ENCODE measurements at regions not wholly inside any gene's neighbourhood (a gene's known extent, or its start where the extent isn't known, plus 50 kb on each side); places are given as distances from the start of the nearest gene placed in this dataset.

DNA sequence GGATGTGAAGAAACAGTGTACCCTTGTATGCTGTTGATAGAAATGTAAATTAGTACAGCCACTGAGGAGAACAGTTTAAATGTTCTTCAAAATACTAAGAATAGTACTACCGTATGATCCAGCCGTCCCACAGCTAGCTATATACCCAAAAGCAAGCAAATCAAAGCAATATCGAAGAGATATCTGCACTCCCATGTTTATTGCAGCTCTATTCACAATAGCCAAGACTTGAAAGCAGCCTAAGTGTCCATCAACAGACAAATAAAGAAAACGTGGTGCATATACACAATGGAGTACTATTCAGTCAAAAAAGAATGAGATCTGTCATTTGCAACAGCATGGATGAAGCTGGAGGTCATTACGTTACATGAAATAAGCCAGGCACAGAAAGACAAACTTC, 88.5 kb upstream of the SLC38A4 start:
- TF ChIP-seq, protein P1, sequence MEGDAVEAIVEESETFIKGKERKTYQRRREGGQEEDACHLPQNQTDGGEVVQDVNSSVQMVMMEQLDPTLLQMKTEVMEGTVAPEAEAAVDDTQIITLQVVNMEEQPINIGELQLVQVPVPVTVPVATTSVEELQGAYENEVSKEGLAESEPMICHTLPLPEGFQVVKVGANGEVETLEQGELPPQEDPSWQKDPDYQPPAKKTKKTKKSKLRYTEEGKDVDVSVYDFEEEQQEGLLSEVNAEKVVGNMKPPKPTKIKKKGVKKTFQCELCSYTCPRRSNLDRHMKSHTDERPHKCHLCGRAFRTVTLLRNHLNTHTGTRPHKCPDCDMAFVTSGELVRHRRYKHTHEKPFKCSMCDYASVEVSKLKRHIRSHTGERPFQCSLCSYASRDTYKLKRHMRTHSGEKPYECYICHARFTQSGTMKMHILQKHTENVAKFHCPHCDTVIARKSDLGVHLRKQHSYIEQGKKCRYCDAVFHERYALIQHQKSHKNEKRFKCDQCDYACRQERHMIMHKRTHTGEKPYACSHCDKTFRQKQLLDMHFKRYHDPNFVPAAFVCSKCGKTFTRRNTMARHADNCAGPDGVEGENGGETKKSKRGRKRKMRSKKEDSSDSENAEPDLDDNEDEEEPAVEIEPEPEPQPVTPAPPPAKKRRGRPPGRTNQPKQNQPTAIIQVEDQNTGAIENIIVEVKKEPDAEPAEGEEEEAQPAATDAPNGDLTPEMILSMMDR (conservative IDR thresholded peaks at IDR 0.05): no peak
- no peak for TF ChIP-seq ZFX (IDR thresholded peaks at IDR 0.05)
